ENCODE measurements at regions not wholly inside any gene's neighbourhood (a gene's known extent, or its start where the extent isn't known, plus 50 kb on each side); places are given as distances from the start of the nearest gene placed in this dataset.

DNA sequence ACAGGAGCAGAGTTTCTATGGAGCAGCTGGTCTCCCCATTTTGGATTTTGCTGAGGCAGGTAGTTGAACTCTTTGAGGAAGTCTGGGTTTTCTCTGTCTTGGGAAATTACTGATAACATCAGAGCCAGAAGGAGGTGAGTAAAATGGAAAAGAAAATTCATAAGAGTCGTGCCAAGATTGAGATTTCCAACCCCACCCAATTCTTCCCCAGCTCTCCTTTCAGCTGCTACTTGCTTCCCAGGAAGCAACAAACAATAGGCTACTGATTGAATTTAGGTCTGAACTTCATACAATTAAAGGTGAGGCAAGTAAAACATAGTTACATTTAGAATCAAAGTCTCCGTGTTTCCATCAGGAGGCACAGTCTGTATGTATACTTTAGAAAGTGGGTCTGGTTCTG lies 54.6 kb upstream of the EOLA2 start:
- Histone ChIP-seq H3K36me3 (ENCODE audit: insufficient read depth, low read length) (no peaks in the 10 kb centered on the region), H3K79me2 (ENCODE audit: control insufficient read depth, insufficient read depth, low read length, unreplicated experiment) (no peaks in the 10 kb centered on the region)

DNA sequence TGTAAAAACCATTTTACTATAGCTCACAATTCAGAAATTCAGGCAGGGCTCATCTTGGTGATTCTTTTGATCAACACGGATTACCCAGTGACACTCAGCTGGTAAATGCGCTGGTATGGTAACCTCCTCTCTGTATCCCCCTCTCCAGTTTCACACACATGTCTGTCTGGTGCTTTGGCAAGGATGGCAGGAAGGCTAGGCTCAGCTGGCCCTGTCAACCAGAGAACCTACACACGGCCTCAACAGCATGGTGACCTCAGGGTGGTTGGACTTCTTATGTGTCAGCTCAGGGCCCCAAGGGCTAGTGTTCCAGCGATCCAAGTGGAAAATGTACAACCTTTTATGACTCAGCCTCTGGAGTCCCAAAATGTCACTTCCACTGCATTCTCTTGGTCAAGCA lies 55.7 kb upstream of the EOLA2 start:
- no peak overlapping the region for H2AFZ ChIP-seq (ENCODE audit: low read length, unreplicated experiment)
- no peaks in the 10 kb centered on the region for H3K79me2 ChIP-seq (ENCODE audit: control insufficient read depth, insufficient read depth, low read length, unreplicated experiment)
- no peaks in the 10 kb centered on the region for H3K27me3 ChIP-seq (ENCODE audit: insufficient read depth, low read length)

More for the DNA sequence above, 54.6 kb upstream of the EOLA2 start:
- H3K4me3 ChIP-seq (ENCODE audit: low read depth, low read length): no peak overlapping the region
- H2AFZ ChIP-seq (ENCODE audit: low read length, unreplicated experiment): no peak overlapping the region
- no peak overlapping the region for H3K27ac ChIP-seq (ENCODE audit: low read depth, low read length)
- H3K27me3 ChIP-seq (ENCODE audit: insufficient read depth, low read length): no peaks in the 10 kb centered on the region
- no peaks in the 10 kb centered on the region for H3K4me1 ChIP-seq (ENCODE audit: control insufficient read depth, insufficient read depth, low read length, unreplicated experiment)

DNA sequence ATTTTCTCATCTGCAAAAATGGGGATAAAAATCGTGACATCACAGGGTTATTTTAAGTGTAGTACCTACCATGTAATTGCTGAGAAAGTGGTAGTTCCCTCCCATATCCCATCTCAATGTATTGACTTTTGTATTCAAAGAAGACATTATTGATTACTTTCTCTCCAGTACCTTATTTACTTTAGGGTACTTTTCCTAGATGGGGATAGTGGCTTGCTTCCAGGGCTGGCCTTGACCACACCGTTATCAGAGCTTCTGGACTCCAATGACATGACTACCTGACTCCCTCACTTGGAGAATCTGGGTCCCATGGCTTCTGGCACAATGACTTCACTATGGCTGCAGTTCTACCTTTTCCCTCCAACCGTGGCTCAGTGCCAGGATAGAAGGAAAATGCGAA lies 58.2 kb upstream of the EOLA2 start:
- no peak overlapping the region for H3K4me3 ChIP-seq (ENCODE audit: low read depth, low read length)
- no peak overlapping the region for H2AFZ ChIP-seq (ENCODE audit: low read length, unreplicated experiment)
- no peaks in the 10 kb centered on the region for H3K79me2 ChIP-seq (ENCODE audit: control insufficient read depth, insufficient read depth, low read length, unreplicated experiment)
- H3K4me1 ChIP-seq (ENCODE audit: control insufficient read depth, insufficient read depth, low read length, unreplicated experiment): no peaks in the 10 kb centered on the region
- no peak overlapping the region for H3K27ac ChIP-seq (ENCODE audit: low read depth, low read length)
- H3K27me3 ChIP-seq (ENCODE audit: insufficient read depth, low read length): no peaks in the 10 kb centered on the region
- no peaks in the 10 kb centered on the region for H3K36me3 ChIP-seq (ENCODE audit: insufficient read depth, low read length)

More for the DNA sequence above, 55.7 kb upstream of the EOLA2 start:
- Histone ChIP-seq H3K36me3 (ENCODE audit: insufficient read depth, low read length) (no peaks in the 10 kb centered on the region), H3K4me3 (ENCODE audit: low read depth, low read length) (no peak overlapping the region), H3K27ac (ENCODE audit: low read depth, low read length) (no peak overlapping the region), H3K4me1 (ENCODE audit: control insufficient read depth, insufficient read depth, low read length, unreplicated experiment) (no peaks in the 10 kb centered on the region)

DNA sequence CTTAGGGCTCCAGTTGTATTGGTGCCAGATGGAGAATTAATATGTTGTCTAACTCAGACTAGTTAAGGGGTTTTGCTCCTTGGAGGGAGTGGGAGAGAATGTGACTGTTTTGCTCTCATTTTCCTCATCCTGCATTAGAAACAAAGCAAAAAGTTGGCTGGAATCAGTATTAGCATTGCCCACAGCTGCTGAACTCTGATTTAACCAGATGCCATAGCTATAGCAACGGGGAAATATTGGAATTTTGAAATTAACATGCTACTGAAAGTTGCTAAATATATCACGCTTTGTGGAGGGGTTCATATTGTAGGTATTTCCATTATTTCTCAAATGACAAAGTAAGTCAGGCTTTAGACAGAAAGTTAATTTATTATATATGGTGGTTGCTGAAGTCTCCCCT lies 66.7 kb upstream of the EOLA2 start:
- peaks cover 7% of the 10 kb centered on the region for H3K4me1 ChIP-seq (ENCODE audit: control insufficient read depth, insufficient read depth, low read length, unreplicated experiment)
- H3K27me3 ChIP-seq (ENCODE audit: insufficient read depth, low read length): no peaks in the 10 kb centered on the region
- H3K36me3 ChIP-seq (ENCODE audit: insufficient read depth, low read length): no peaks in the 10 kb centered on the region
- H3K4me3 ChIP-seq (ENCODE audit: low read depth, low read length): no peak overlapping the region
- no peak overlapping the region for H3K27ac ChIP-seq (ENCODE audit: low read depth, low read length)
- H3K79me2 ChIP-seq (ENCODE audit: control insufficient read depth, insufficient read depth, low read length, unreplicated experiment): no peaks in the 10 kb centered on the region
- no peak overlapping the region for H2AFZ ChIP-seq (ENCODE audit: low read length, unreplicated experiment)

DNA sequence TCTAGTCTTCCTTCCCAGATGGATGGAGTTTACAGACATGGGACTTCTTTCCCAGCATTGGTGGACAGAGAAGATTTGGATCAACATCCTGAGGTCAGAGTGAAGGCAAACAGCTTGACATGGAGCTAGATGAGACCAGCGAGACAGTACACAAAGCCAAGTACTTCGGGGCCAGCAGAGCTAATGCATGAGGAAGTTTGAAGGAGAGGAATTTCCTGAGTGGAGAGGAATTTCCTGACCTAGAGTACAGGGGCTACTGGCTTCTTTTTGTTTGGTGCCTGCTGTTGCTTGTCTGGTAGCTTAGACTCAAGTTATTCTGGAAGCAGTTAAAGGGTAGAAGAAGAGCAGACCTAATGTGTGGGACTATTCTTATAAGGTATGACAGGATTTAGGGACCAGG lies 69.1 kb upstream of the EOLA2 start:
- no peak overlapping the region for H2AFZ ChIP-seq (ENCODE audit: low read length, unreplicated experiment)
- no peaks in the 10 kb centered on the region for H3K36me3 ChIP-seq (ENCODE audit: insufficient read depth, low read length)
- peaks cover 7% of the 10 kb centered on the region for H3K4me1 ChIP-seq (ENCODE audit: control insufficient read depth, insufficient read depth, low read length, unreplicated experiment)
- no peaks in the 10 kb centered on the region for H3K79me2 ChIP-seq (ENCODE audit: control insufficient read depth, insufficient read depth, low read length, unreplicated experiment)
- H3K27ac ChIP-seq (ENCODE audit: low read depth, low read length): no peak overlapping the region
- no peak overlapping the region for H3K4me3 ChIP-seq (ENCODE audit: low read depth, low read length)
- no peaks in the 10 kb centered on the region for H3K27me3 ChIP-seq (ENCODE audit: insufficient read depth, low read length)

DNA sequence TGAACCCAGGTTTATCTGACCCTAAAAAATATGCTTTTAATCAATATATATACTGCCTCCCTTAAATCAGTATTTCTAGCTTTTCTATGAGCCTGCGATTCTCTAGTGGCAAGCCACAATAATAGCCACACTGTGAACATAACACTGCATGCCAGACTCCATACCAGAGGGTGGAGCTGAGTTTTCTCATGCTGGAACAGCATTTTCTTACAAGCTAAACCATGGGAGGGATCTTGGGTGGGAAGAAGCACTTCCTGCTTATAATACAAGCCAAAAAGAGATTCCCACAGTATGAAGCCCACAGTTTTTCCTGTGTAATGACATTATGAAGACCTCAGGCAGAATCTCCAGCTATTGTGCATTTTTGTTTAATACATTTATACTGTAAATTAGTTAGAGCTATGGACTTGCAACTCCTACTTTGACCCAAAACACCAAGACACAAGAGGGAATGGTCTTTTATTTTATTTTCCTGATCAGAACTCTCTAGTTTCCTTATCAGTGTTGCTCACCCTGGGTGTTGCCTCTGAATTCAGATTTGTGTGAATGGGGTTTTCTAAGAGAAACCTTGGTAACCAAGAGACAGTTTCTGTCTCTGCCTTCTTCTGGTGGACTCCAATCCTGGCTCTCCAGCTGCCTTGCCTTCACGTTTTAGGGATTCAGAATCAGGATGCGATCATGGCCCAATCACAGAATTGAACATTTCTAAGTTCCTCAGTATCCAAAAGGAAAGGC lies 74.5 kb upstream of the EOLA2 start:
- Histone ChIP-seq H3K27me3 (ENCODE audit: insufficient read depth, low read length) (no peaks in the 10 kb centered on the region), H3K4me3 (ENCODE audit: low read depth, low read length) (no peak overlapping the region), H3K79me2 (ENCODE audit: control insufficient read depth, insufficient read depth, low read length, unreplicated experiment) (no peaks in the 10 kb centered on the region), H3K27ac (ENCODE audit: low read depth, low read length) (no peak overlapping the region), H2AFZ (ENCODE audit: low read length, unreplicated experiment) (no peak overlapping the region), H3K36me3 (ENCODE audit: insufficient read depth, low read length) (no peaks in the 10 kb centered on the region), H3K4me1 (ENCODE audit: control insufficient read depth, insufficient read depth, low read length, unreplicated experiment) (peaks cover 7% of the 10 kb centered on the region)

DNA sequence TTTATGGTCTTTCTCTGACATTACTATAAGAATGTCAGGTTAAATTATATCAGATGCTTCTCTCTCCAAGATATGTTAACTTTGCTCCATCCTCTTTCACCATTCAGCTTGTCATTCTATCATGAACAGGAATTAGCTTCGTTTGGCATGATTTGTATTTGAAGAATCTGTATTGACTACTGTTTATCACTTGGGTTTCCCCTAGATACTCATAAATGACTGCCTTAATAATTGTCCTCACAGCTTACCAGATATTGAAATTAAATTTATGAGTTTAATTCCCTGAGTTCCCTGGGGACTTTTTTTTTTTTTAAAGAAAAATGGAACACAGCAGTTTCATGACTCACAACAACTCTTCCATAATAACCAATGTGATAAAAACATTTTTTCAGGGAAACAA lies 76.2 kb upstream of the EOLA2 start:
- H3K36me3 ChIP-seq (ENCODE audit: insufficient read depth, low read length): no peaks in the 10 kb centered on the region
- H3K27me3 ChIP-seq (ENCODE audit: insufficient read depth, low read length): no peaks in the 10 kb centered on the region
- H3K4me1 ChIP-seq (ENCODE audit: control insufficient read depth, insufficient read depth, low read length, unreplicated experiment): peaks cover 5% of the 10 kb centered on the region
- H3K4me3 ChIP-seq (ENCODE audit: low read depth, low read length): no peak overlapping the region
- H3K79me2 ChIP-seq (ENCODE audit: control insufficient read depth, insufficient read depth, low read length, unreplicated experiment): no peaks in the 10 kb centered on the region
- no peak overlapping the region for H3K27ac ChIP-seq (ENCODE audit: low read depth, low read length)
- H2AFZ ChIP-seq (ENCODE audit: low read length, unreplicated experiment): no peak overlapping the region

DNA sequence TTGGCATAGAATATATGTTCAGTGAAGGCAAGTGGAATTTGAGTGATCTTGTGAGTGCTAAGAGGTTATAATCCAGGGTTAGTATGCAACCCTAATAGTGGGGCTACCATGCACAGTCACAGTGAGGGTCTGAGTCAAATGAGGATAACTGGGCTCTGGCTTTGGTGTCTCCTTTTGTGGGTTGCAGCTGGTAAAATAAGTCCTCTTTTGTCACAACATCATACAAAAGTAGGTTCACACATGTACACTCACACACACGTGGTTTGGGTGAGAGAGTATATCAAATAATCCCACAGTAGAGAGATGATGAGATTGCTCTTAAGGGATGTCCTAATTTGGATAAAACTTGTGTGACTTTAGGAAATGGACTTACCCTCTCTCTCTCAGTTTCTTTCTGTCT lies 79.6 kb upstream of the EOLA2 start:
- Histone ChIP-seq H3K27ac (ENCODE audit: low read depth, low read length) (no peak overlapping the region), H2AFZ (ENCODE audit: low read length, unreplicated experiment) (no peak overlapping the region), H3K27me3 (ENCODE audit: insufficient read depth, low read length) (no peaks in the 10 kb centered on the region), H3K79me2 (ENCODE audit: control insufficient read depth, insufficient read depth, low read length, unreplicated experiment) (no peaks in the 10 kb centered on the region), H3K4me3 (ENCODE audit: low read depth, low read length) (no peak overlapping the region), H3K36me3 (ENCODE audit: insufficient read depth, low read length) (no peaks in the 10 kb centered on the region), H3K4me1 (ENCODE audit: control insufficient read depth, insufficient read depth, low read length, unreplicated experiment) (no peaks in the 10 kb centered on the region)

DNA sequence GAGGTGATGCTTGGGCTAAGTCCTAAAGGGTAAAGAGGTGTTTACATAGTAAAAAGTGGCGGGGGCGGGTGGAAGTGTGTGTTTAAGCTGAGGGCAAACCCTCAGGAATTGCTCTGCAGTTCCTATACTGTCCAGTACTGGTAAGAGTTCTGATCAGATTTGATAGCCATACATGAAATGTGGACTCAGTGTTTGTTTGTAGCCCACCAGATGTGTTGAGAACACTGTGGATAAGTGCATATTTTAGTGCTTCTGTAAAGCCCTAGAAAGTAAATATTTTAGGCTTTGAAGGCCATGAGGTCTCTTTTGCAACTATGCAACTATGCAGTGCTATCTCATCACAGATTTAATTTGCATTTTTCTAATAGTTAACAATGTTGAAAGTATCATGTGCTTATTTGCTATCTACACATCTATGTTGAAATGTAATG lies 80.7 kb upstream of the EOLA2 start:
- no peak overlapping the region for H2AFZ ChIP-seq (ENCODE audit: low read length, unreplicated experiment)
- H3K27ac ChIP-seq (ENCODE audit: low read depth, low read length): no peak overlapping the region
- no peaks in the 10 kb centered on the region for H3K4me1 ChIP-seq (ENCODE audit: control insufficient read depth, insufficient read depth, low read length, unreplicated experiment)
- H3K79me2 ChIP-seq (ENCODE audit: control insufficient read depth, insufficient read depth, low read length, unreplicated experiment): no peaks in the 10 kb centered on the region
- H3K4me3 ChIP-seq (ENCODE audit: low read depth, low read length): no peak overlapping the region
- H3K36me3 ChIP-seq (ENCODE audit: insufficient read depth, low read length): no peaks in the 10 kb centered on the region
- no peaks in the 10 kb centered on the region for H3K27me3 ChIP-seq (ENCODE audit: insufficient read depth, low read length)

DNA sequence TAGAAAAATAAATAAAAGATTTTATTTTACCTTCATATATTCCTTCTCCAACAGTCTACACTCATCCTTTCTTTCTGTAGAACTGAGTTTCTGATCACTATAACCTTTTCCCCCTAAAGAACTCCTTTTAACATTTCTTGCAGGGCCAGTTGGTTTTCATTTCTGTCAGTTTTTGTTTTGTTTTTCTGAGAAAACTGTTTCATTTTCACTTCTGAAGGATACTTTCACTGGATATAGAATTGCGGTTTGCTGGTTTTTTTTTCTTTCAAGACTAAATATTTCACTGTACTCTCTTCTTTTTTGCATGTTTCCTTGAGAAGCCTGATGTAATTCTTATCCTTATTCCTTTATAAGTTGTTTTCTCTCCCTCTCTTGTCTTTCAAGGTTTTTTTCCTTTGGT lies 90.4 kb upstream of the EOLA2 start:
- no peaks in the 10 kb centered on the region for H3K27me3 ChIP-seq (ENCODE audit: insufficient read depth, low read length)
- H3K36me3 ChIP-seq (ENCODE audit: insufficient read depth, low read length): no peaks in the 10 kb centered on the region
- no peaks in the 10 kb centered on the region for H3K79me2 ChIP-seq (ENCODE audit: control insufficient read depth, insufficient read depth, low read length, unreplicated experiment)
- no peak overlapping the region for H3K27ac ChIP-seq (ENCODE audit: low read depth, low read length)
- H3K4me3 ChIP-seq (ENCODE audit: low read depth, low read length): peak overlapping the region; percentile 16; the same call in 1 of the 2 replicates
- H2AFZ ChIP-seq (ENCODE audit: low read length, unreplicated experiment): no peak overlapping the region
- peaks cover 9% of the 10 kb centered on the region for H3K4me1 ChIP-seq (ENCODE audit: control insufficient read depth, insufficient read depth, low read length, unreplicated experiment)

DNA sequence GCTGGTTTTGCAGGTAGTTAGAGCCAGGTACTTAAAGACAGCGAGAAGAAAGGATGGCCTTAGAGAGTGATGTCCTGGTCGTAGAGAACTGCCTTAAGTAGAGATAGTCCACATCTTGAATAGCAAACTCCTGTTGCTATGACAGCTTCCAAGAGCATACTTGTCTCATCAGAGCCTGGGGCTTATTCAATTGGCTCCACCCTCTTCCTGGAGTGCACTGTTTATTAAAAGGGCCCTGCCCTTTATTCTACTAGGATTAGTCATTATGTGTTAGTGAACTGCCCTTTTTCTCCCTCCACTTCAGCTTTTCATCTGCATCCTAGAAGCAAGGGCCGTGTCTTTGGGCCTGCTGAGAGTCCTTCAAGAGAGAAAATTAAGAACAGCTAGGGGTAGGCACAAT lies 94.5 kb upstream of the EOLA2 start:
- H3K4me1 ChIP-seq (ENCODE audit: control insufficient read depth, insufficient read depth, low read length, unreplicated experiment): peaks cover 34% of the 10 kb centered on the region
- H3K79me2 ChIP-seq (ENCODE audit: control insufficient read depth, insufficient read depth, low read length, unreplicated experiment): no peaks in the 10 kb centered on the region
- peak overlapping the region; percentile 51 for H3K27ac ChIP-seq (ENCODE audit: low read depth, low read length)
- no peak overlapping the region for H3K4me3 ChIP-seq (ENCODE audit: low read depth, low read length)
- H2AFZ ChIP-seq (ENCODE audit: low read length, unreplicated experiment): no peak overlapping the region
- no peaks in the 10 kb centered on the region for H3K36me3 ChIP-seq (ENCODE audit: insufficient read depth, low read length)
- H3K27me3 ChIP-seq (ENCODE audit: insufficient read depth, low read length): no peaks in the 10 kb centered on the region
